ENCODE measurements at regions not wholly inside any gene's neighbourhood (a gene's known extent, or its start where the extent isn't known, plus 50 kb on each side); places are given as distances from the start of the nearest gene placed in this dataset.

DNA sequence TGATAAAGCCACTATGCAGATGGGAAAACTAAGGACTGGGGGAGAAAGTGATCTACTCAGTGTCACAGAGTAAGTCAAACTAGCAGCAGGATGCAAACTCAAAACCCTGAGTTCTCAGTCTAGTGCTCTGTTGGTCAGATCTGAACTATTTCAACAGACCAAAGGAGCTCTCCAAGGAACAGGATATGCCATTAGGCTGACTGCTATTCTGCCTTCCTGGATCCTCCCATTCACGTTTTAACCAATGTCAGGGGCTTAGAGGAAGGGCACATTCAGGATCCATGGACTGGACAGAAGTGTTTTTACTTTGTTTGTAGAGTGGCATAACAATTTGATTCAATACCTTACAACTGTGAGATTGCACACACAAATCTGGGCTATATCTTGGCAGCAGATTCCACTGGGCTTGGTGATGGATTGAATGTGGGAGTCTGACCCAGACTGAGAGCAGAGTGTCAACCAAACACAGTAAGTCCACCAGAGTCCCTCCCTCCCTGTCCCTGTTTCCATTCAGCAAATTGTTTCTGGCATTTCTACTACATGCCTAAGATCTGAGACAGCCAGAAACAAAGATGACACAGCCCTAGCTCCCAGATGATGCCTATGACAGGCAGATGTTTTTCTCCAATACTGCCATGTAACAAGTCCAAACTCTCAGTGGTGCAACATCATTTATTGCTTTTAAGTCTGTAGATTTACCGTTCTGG is 337.8 kb upstream of the CDH5 start:
- no peak for TF ChIP-seq POLR2AphosphoS5 (IDR thresholded peaks at IDR 0.05; ENCODE audit: borderline replicate concordance, low read depth, low read length)
- no peak for TF ChIP-seq EZH2 (IDR thresholded peaks at IDR 0.05)
- no peak for TF ChIP-seq FOXP2 (optimal IDR thresholded peaks at IDR 0.05; ENCODE audit: control extremely low read depth, extremely low read length, insufficient read depth)
